ENCODE measurements at regions not wholly inside any gene's neighbourhood (a gene's known extent, or its start where the extent isn't known, plus 50 kb on each side); places are given as distances from the start of the nearest gene placed in this dataset.

- CTCF ChIA-PET = no interaction called here
- FAIRE-seq = no peak
- H3K27ac ChIP-seq = no peak overlapping the region
Measured at GRCh38 chr1:229922249-229922648, 144.8 kb upstream of the GALNT2 start.

GRCh38 chr1:229924639-229925038 is 142.4 kb upstream of the GALNT2 start:
- ATAC-seq (no peak), FAIRE-seq (no peak), DNase-seq (ENCODE audit: low read depth in 1 of 2, low spot score in 1 of 2) (no peak)
- TF ChIP-seq POLR2AphosphoS2 (conservative IDR thresholded peaks at IDR 0.05; ENCODE audit: low read length) (no peak), BCL3 (IDR thresholded peaks at IDR 0.05) (no peak), SREBF2 (IDR thresholded peaks at IDR 0.05) (no peak), MYC (IDR thresholded peaks at IDR 0.05; ENCODE audit: borderline replicate concordance, low read length) (no peak), PHF8 (IDR thresholded peaks at IDR 0.05; ENCODE audit: borderline replicate concordance, low read depth) (no peak), POLR2A (IDR thresholded peaks at IDR 0.05; ENCODE audit: low read length) (no peak), RARB (CRISPR knock-in tag; IDR thresholded peaks at IDR 0.05) (no peak), MAX (IDR thresholded peaks at IDR 0.05) (no peak), CBX8 (IDR thresholded peaks at IDR 0.05) (no peak), HES2 (IDR thresholded peaks at IDR 0.05) (no peak), HMGXB4 (CRISPR knock-in tag; IDR thresholded peaks at IDR 0.05; ENCODE audit: borderline replicate concordance) (no peak), ZC3H11A (IDR thresholded peaks at IDR 0.05) (no peak), JUNB (IDR thresholded peaks at IDR 0.05) (no peak), RFX5 (IDR thresholded peaks at IDR 0.05) (no peak), TP53 (CRISPR knock-in tag; IDR thresholded peaks at IDR 0.05) (no peak), CHD4 (IDR thresholded peaks at IDR 0.05; ENCODE audit: borderline replicate concordance) (no peak), ATOH8 (CRISPR knock-in tag; IDR thresholded peaks at IDR 0.05; ENCODE audit: low read depth) (no peak), HEYL (CRISPR knock-in tag; IDR thresholded peaks at IDR 0.05) (no peak), KDM5A (IDR thresholded peaks at IDR 0.05) (no peak), ZFP36 (IDR thresholded peaks at IDR 0.05; ENCODE audit: borderline replicate concordance, partially characterized antibody) (no peak)
- Histone ChIP-seq H3K4me2 (no peak overlapping the region), H3K27ac (no peak overlapping the region), H3K4me1 (no peaks in the 10 kb centered on the region), H3K9me3 (no peaks in the 10 kb centered on the region), H3K4me3 (no peak overlapping the region)
- POLR2A ChIA-PET = no interaction called here
- WGBS (ENCODE audit: missing lambda C conversion rate) = 62% methylated on average over 10 of the region's 10 CpGs
- CTCF ChIA-PET = no interaction called here

More at GRCh38 chr1:229922249-229922648, 144.8 kb upstream of the GALNT2 start:
- POLR2A ChIA-PET = no interaction called here
- no peak for ATAC-seq
- H3K4me1 ChIP-seq = no peaks in the 10 kb centered on the region
- no peak for DNase-seq (ENCODE audit: low read depth in 1 of 2, low spot score in 1 of 2)
- H3K4me2 ChIP-seq = no peak overlapping the region
- H3K9me3 ChIP-seq = no peaks in the 10 kb centered on the region
- TF ChIP-seq JUNB (IDR thresholded peaks at IDR 0.05) (no peak), CHD2 (IDR thresholded peaks at IDR 0.05; ENCODE audit: low read length, partially characterized antibody) (no peak), PBX3 (IDR thresholded peaks at IDR 0.05) (no peak), HOXB13 (CRISPR knock-in tag; IDR thresholded peaks at IDR 0.05; ENCODE audit: low read depth) (no peak), MYC (IDR thresholded peaks at IDR 0.05; ENCODE audit: borderline replicate concordance, low read length) (no peak)
- no peak overlapping the region for H3K4me3 ChIP-seq
- 77% methylated on average over 7 of the region's 7 CpGs for WGBS (ENCODE audit: missing lambda C conversion rate)
